T-helper 2 cell (primary cell): ENCODE measurements at regions not wholly inside any gene's neighbourhood (a gene's known extent, or its start where the extent isn't known, plus 50 kb on each side); places are given as distances from the start of the nearest gene placed in this dataset.

Source experiments
- DNase-seq, 5 experiments: peaks; one replicate each; pipeline versions ENCODE4 v3.0.0 to v3.0.0-alpha.2; 2012 to 2022

DNA sequence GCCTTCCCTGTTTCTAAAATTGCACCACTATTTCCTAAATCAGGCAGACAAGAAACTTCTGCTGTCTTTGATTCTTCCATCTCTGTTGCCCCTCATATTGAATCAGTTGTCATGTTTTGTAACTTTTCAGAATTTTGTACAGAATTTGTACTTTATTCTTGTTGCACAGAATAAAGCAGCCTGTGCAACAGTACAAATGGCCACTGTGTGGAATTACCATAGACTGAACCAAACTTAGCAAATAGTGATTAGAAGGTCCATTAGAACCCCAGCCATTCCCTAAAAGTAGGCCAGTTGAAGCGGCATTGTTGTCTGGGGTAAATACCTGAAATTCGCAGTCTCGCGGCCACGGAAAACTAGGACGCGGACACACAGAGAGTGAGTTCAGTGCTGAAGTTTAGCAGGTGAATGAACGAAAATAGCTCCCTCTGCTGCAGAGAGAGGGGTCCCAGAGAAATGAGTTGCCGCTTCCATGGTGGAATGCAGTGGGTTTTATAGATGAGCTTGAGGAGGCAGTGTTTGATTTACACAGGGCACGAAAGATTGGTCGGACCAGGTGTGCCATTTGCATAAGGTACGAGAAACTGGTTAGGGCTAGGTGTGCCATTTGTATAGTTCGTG lies 71.8 kb downstream of the C4orf33 start:
- no peak for DNase-seq

DNA sequence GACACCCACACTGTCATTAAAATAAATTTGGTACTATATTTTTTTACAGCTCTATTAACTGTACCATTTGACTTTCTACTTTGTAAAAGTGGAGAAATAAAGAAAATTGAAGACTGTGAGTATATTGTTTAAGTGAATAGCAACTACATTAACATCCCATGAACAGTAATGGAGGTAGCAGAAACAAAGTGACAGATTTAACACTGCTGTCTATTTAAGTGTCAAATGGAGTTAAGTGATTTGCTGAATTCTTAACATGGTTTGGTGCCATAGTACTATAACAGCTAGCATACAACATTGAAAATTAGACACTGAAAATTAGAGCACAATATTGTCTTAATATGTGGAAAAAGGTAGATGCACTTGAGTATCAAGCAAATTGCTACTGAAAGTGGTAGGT lies 76.2 kb downstream of the C4orf33 start:
- no peak for DNase-seq

- no peak for DNase-seq
Measured at GRCh38 chr4:129176864-129177263, 80.9 kb downstream of the C4orf33 start.

- DNase-seq, result no peak
Measured at GRCh38 chr4:129179276-129179675, 83.3 kb downstream of the C4orf33 start.

DNA sequence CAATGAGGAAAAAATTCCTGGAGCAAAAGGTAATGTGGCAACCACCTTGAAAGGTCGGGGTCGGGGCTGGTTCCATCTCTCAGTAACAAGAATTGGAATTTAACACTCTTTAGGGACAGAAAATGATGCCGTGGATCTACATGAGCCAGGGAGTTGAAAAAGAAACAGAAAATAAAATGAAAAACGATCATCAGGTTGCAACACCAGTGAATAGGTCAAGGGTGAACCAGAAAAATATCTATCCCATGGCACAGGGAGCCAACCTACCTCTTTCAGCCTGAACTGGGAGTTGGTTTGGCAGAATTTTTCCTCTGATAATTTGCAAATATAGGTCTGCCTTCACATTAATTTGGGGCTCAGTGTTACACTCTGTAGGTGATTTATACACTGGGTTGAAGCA lies 93.7 kb downstream of the C4orf33 start:
- DNase-seq, result no peak

DNA sequence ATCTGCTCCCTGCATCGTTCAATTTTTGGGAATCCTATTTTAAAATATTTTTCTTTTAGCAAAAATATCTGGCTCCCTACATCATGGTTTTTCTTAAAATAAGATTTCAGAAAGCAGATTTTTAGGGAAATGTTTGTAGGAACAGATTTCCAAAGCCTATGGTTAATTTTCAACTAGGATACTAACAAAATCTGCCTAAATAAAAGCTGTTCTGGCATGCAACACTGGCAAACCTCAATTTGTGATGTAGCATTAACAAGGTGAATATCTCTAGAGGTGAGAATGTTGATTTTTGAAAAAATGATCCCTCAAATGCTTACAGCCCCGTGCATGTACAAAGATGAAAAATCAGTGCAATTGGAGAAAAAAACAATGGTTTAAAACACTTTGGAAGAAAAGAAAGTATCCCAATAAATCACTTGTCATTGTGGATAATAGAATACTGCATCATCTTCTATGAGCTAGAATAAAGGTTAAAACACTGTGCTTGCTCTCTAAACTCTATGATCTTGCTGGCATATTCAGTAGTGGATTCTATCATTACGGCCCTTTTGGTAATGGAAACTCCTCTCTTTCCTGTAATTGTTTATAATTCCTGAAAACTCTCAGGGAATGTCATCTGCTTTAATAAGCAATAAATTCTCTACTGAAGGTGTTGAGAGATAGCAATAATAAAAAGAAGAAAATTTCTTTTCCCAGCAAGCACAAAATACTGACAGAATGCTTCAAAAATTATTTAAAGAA lies 97.6 kb downstream of the C4orf33 start:
- no peak for DNase-seq

- DNase-seq, result no peak
Measured at GRCh38 chr4:129208481-129208880, 112.5 kb downstream of the C4orf33 start.

DNA sequence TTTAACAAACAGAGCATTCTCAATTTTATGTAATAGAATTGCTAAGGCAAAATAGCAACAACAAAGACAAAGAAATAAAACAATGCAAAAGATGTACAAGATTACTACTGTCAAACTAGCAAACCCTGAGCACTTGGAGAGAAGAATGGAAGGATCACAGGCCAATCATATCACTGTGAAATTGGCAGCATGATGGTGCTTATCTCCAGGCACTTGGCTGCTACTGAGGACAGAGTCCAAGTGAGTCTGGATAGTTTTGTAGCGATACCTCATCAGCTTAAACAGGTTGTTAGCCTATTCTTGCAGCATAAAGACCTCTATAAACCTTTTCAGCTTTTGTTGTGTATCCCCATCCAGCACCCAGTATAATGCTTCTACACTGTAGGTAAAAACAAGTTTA lies 117.7 kb downstream of the C4orf33 start:
- no peak for DNase-seq

- DNase-seq, result no peak
Measured at GRCh38 chr4:129218360-129218759, 122.4 kb downstream of the C4orf33 start.

GRCh38 chr4:129218897-129219296 lies 122.9 kb downstream of the C4orf33 start:
- no peak for DNase-seq

DNA sequence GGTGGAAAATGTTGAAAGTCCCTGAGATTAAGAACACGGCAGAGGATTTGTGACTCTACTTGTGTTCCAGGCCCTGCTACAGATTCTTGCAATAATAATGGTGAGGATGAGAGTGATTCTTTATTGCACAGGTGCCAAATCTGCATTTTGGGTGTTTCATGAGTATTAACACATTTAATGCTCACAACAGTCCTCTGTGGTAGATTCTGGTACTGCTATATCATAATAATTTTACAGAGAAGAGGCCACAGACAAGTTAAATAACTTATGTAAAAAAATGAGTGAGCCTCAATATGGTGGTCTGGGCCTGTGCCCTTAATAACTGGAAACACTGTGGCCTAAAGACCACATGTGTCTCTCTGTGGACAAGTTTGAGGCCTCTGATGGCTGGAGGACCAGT lies 124.3 kb downstream of the C4orf33 start:
- no peak for DNase-seq

DNA sequence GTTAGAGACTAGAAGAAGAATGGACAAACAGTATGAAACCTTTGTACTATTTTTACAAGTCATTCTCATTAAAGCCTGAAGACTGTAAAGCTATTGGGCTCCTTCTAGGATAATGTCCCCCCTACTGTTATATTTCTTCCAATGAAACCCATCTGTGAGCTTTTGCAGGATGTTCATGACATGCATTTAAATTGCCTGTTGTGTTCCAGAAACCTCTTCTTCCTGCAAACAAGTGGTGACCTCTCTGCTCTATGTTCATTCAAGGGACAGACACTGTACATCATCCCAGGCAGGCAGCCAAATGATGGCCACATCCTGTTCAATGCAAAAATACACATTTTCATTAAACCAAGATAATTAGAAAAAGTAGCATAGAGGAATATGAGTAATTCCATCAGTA lies 128.0 kb downstream of the C4orf33 start:
- DNase-seq, result no peak

GRCh38 chr4:129230846-129231245 lies 134.9 kb downstream of the C4orf33 start:
- DNase-seq, result no peak

DNA sequence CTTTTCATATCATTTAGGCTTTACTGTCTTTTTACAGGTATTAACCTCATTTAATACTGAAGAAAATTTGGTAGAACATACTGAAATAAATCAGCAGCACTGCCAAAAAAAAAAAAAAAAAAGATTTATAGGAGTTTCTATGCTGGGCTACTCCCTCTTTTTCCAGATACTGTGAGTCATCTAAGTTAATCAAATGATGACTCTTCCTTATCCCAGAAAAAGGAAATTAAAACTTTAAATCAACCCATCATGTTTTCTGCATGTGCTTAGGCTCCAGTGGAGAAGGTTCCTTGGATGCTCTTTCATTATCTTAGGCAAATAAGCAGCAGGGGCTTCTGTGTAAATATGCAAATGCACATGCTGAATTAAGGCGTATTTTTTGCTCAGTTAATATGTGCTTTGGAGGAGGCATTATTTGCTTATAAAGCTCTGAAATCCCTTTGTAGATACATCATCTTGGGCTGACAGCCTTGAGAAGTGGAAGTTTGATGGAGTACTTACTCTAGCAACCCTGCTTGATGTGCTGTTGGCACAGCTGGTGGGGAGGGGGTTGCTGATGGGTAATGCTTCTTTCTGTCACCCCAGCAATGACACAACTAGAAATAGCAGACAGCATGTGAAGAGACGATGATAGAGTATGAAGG lies 136.1 kb downstream of the C4orf33 start:
- DNase-seq, result no peak

GRCh38 chr4:129232589-129233337 lies 136.8 kb downstream of the C4orf33 start:
- DNase-seq, result no peak

- no peak for DNase-seq
Measured at GRCh38 chr4:129233691-129234090, 137.7 kb downstream of the C4orf33 start.

GRCh38 chr4:129236351-129236750 lies 140.4 kb downstream of the C4orf33 start:
- DNase-seq, result no peak

DNA sequence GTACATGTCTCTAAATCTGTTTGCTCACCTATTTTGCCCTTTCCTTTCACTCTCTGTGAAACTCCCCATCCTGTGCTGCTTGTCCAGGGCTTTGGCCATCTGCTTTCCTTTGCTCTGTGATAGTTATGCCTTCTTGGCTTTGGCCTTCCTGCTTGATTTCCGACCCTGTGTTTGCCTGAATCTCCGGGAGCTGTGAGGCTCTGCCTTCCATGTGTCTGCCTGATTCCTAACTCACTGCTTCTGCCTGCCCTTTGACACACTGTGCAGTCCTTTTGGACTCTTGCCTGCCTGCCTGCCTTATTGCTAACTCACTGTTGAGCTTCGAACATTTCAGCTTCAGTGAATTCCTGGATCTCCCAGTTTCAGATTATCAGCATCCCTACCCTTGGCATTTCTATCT lies 143.1 kb downstream of the C4orf33 start:
- DNase-seq, result no peak

GRCh38 chr4:129240816-129241215 lies 144.9 kb downstream of the C4orf33 start:
- DNase-seq, result no peak

DNA sequence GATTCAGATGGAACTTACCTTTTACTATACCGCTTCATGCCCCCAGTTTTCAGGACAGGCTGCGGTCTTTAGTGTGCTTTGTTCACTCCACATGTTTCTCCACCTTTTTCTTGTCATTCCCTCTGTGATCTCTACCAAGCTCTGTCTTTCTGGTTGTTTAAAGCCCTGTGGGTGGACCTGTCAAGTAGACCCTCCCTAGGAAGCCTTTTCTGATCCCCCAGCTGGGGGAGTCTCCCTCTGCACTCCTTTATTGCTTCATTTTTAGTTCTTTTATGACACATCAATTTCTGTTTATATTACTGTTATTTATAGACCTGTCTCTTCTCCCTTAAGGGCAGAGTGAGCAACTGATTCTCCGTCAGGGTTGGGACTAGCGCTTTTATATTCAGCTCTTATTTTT lies 150.2 kb downstream of the C4orf33 start:
- no peak for DNase-seq

GRCh38 chr4:129246910-129247461 lies 151.0 kb downstream of the C4orf33 start:
- DNase-seq, result no peak

DNA sequence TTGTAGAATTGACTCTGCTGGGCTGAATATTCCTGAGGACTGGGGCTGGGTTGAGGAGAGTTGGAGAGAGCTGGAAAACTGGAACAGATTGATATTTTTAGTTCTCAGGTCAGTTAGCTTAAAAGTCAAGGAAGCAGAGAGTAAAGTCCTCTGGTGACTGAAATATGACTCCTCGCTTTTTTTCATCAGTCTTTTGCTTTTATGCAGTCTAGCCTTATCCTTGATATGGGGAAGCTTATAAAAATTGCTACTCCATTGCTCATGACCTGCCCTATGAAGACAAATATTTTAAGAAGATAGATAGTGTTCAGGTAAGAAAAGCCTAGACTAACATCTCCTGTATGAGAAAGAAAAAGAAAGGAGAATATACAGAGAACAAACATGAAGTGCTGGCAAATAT lies 152.7 kb downstream of the C4orf33 start:
- no peak for DNase-seq

DNA sequence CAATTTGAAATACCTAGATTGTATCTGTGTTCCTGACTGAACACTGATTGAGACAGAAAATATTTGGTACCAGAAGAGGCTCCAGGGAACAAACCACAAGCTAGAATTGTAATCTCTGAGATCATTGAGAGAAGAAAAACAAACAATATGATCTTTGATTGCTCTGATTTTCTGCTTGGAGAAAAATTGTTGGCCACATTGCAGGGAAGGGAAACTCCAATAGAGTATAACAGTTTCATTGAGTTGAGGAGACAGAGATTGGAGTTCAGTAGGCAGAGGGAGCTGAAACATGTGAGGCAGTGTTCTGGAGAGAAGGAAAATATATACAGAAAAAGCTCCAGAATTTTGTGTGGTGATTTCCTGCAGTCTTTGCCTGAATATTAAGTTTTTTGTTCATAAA lies 158.2 kb downstream of the C4orf33 start:
- DNase-seq, result no peak
